Esophagus muscularis mucosa (tissue), 4 donors: ENCODE measurements at regions not wholly inside any gene's neighbourhood (a gene's known extent, or its start where the extent isn't known, plus 50 kb on each side); places are given as distances from the start of the nearest gene placed in this dataset.

Experiments
- DNase-seq: peaks from one replicate; pipeline ENCODE4 v3.0.0-alpha.2; 2017; ENCODE audit errors: extremely low spot score
- H3K27ac ChIP-seq, 4 donors: fragments of 200-600 bp; sonication (generic); replicated peaks in 1 of 4; 1 replicate in 3 of 4; 2 replicates in 1 of 4; pipeline ENCODE4 v1.5.1; 2016 to 2019; ENCODE audit warnings: mild to moderate bottlenecking in 1 of 4
- H3K27me3 ChIP-seq, 4 donors: fragments of 200-600 bp; sonication (generic); one replicate each; pipeline versions ENCODE4 v1.5.1 to v1.6.0; 2016 to 2019
- H3K36me3 ChIP-seq, 4 donors: fragments of 200-600 bp; sonication (generic); one replicate each; pipeline ENCODE4 v1.5.1; 2016 to 2019
- H3K4me1 ChIP-seq, 4 donors: fragments of 200-600 bp; sonication (generic); one replicate each; pipeline ENCODE4 v1.5.1; 2016 to 2019
- H3K4me3 ChIP-seq, 4 donors: fragments of 200-600 bp; sonication (generic); 1 replicate in 2 of 4; 2 replicates in 2 of 4; pipeline ENCODE4 v1.5.1; 2016 to 2019; ENCODE audit warnings: mild to moderate bottlenecking in 4 of 4, moderate library complexity in 1 of 4
- H3K9me3 ChIP-seq, 4 donors: fragments of 200-600 bp; sonication (generic); 1 replicate in 3 of 4; 2 replicates in 1 of 4; pipeline ENCODE4 v1.5.1; 2016 to 2019
- CTCF ChIP-seq, 3 experiments: fragments of 200-600 bp in 2 of 3; fragments of 450-650 bp in 1 of 3; sonication (generic) in 2 of 3; IDR thresholded peaks; one replicate each; pipeline ENCODE4 v1.5.1; 2017 to 2019; ENCODE audit warnings: antibody characterized with exemption in 3 of 3, mild to moderate bottlenecking in 2 of 3, moderate library complexity in 1 of 3
- EP300 ChIP-seq: sonication (generic); formaldehyde crosslinking; IDR thresholded peaks from one replicate; pipeline ENCODE4 v1.6.1; 2017; ENCODE audit warnings: antibody characterized with exemption
- POLR2A ChIP-seq: fragments of 450-650 bp; IDR thresholded peaks from one replicate; pipeline ENCODE4 v1.6.1; 2017; ENCODE audit warnings: antibody characterized with exemption, moderate library complexity, mild to moderate bottlenecking, low read depth
- POLR2AphosphoS5 ChIP-seq, 2 donors: sonication (generic); formaldehyde crosslinking; IDR thresholded peaks; one replicate each; pipeline ENCODE4 v1.6.1; 2017; ENCODE audit warnings: antibody characterized with exemption in 2 of 2
- WGBS: methylation state at CpG from one replicate; pipeline ENCODE4 v1.1.5; 2018; 5-methylcytosine and 5-hydroxymethylcytosine counted together
- intact Hi-C: fragments of 100-400 bp; cut with DNase I; formaldehyde crosslinking; loops from one replicate; pipeline ENCODE4 v1.15.1; 2023

- 59% methylated on average over 1 of the region's 1 CpG for WGBS
- TF ChIP-seq EP300 (no peak), POLR2A (no peak), POLR2AphosphoS5 (IDR thresholded peaks at IDR 0.05) (no peak), CTCF (IDR thresholded peaks at IDR 0.05) (no peak)
- no peak overlapping the region for H3K27ac ChIP-seq
- DNase-seq = no peak
- no peaks in the 10 kb centered on the region for H3K9me3 ChIP-seq
- intact Hi-C loops = no loop called here
- H3K36me3 ChIP-seq = no peaks in the 10 kb centered on the region
- peaks cover 0 to 3% (median 0%) of the 10 kb centered on the region in 4 donors for H3K4me1 ChIP-seq
- no peak overlapping the region for H3K4me3 ChIP-seq
- H3K27me3 ChIP-seq = no peaks in the 10 kb centered on the region
Measured at GRCh38 chr18:77433076-77433475, 183.4 kb downstream of the GALR1 start.

GRCh38 chr18:77439888-77440287 lies 190.2 kb downstream of the GALR1 start:
- Histone ChIP-seq H3K4me3 (no peak overlapping the region), H3K9me3 (no peaks in the 10 kb centered on the region), H3K4me1 (no peaks in the 10 kb centered on the region), H3K27me3 (peaks cover 0 to 10% (median 0%) of the 10 kb centered on the region in 4 donors), H3K27ac (no peak overlapping the region), H3K36me3 (no peaks in the 10 kb centered on the region)
- intact Hi-C loops = no loop called here
- no peak for TF ChIP-seq CTCF (IDR thresholded peaks at IDR 0.05)
- no peak for TF ChIP-seq POLR2A
- no peak for TF ChIP-seq EP300
- no peak for TF ChIP-seq POLR2AphosphoS5 (IDR thresholded peaks at IDR 0.05)
- 67% methylated on average over 2 of the region's 2 CpGs for WGBS
- DNase-seq = no peak

- H3K4me1 ChIP-seq = no peaks in the 10 kb centered on the region
- TF ChIP-seq EP300 (no peak), POLR2AphosphoS5 (IDR thresholded peaks at IDR 0.05) (no peak), POLR2A (no peak), CTCF (IDR thresholded peaks at IDR 0.05) (no peak)
- no peak for DNase-seq
- no peaks in the 10 kb centered on the region for H3K9me3 ChIP-seq
- intact Hi-C loops = no loop called here
- WGBS = no CpG with 5 or more reads among the region's 6 CpGs
- H3K27ac ChIP-seq = no peak overlapping the region
- H3K4me3 ChIP-seq = no peak overlapping the region
- H3K27me3 ChIP-seq = peaks cover 0 to 10% (median 0%) of the 10 kb centered on the region in 4 donors
- no peaks in the 10 kb centered on the region for H3K36me3 ChIP-seq
Measured at GRCh38 chr18:77442393-77442792, 192.7 kb downstream of the GALR1 start.

DNA sequence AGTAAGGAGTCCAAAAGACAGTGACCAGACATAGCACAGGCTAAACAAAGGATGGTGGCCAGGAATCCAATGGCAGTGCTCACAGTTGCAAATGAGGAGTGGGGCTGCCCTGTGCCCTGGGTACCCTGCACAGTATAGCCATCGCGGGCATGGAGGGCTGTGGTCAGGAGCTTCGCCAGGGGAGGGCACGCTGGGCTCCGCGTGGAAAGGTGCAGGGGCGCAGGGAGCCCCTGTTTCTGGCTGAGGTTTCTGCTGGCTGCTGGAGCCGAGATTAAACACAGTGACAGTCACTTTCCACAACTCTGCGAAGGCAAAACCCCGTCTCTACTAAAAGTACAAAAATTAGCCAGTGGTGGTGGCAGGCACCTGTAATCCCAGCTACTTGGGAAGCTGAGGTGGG lies 194.7 kb downstream of the GALR1 start:
- no peaks in the 10 kb centered on the region for H3K36me3 ChIP-seq
- DNase-seq = no peak
- H3K4me3 ChIP-seq = no peak overlapping the region
- intact Hi-C loops = no loop called here
- 92% methylated on average over 4 of the region's 10 CpGs for WGBS
- no peaks in the 10 kb centered on the region for H3K4me1 ChIP-seq
- no peak for TF ChIP-seq EP300
- no peak for TF ChIP-seq CTCF (IDR thresholded peaks at IDR 0.05)
- TF ChIP-seq POLR2A = no peak
- TF ChIP-seq POLR2AphosphoS5 (IDR thresholded peaks at IDR 0.05) = no peak
- H3K27me3 ChIP-seq = peaks cover 0 to 10% (median 0%) of the 10 kb centered on the region in 4 donors
- H3K27ac ChIP-seq = no peak overlapping the region
- no peaks in the 10 kb centered on the region for H3K9me3 ChIP-seq

- H3K4me3 ChIP-seq = no peak overlapping the region
- H3K36me3 ChIP-seq = no peaks in the 10 kb centered on the region
- DNase-seq = no peak
- no peaks in the 10 kb centered on the region for H3K9me3 ChIP-seq
- peaks cover 0 to 9% (median 0%) of the 10 kb centered on the region in 4 donors for H3K27me3 ChIP-seq
- no peak overlapping the region for H3K27ac ChIP-seq
- 46% methylated on average over 6 of the region's 6 CpGs for WGBS
- H3K4me1 ChIP-seq = no peaks in the 10 kb centered on the region
- TF ChIP-seq EP300 (no peak), POLR2AphosphoS5 (IDR thresholded peaks at IDR 0.05) (no peak), POLR2A (no peak), CTCF (IDR thresholded peaks at IDR 0.05) (no peak)
- intact Hi-C loops = no loop called here
Measured at GRCh38 chr18:77448046-77448445, 198.4 kb downstream of the GALR1 start.
